OCI-M2 (cell line): ENCODE measurements at regions not wholly inside any gene's neighbourhood (a gene's known extent, or its start where the extent isn't known, plus 50 kb on each side); places are given as distances from the start of the nearest gene placed in this dataset.

ENCODE experiments used
- DNase-seq: peaks from one replicate; lab custom pipeline; 2025; ENCODE audit not compliant: unreplicated experiment; lab: John Stamatoyannopoulos, UW

GRCh38 chr3:76403556-76403955, 618.2 kb upstream of the ZNF717 start:
- no peak for DNase-seq

DNA sequence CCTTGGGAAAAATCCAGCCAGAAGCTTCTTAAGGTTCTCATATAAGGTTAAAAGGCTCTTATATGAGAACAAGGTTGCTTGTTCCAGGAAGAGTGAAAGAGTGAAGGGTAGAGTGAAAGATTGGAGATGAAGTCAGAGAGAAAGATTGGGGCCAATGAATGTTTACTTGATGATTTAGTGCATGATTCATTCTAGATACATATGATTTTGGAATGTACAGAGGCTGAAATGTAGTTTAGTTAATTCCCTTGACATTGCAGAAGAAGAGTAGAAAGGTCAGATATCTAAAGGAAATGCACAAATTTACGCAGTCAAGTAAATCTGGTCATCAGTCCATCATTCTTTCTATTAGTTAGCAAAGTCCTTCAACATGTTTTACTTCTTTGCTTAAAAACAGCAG, 619.8 kb upstream of the ZNF717 start:
- no peak for DNase-seq

- no peak for DNase-seq
Observed at GRCh38 chr3:76410762-76411281, 625.5 kb upstream of the ZNF717 start.

GRCh38 chr3:76415384-76415783, 624.5 kb upstream of the ROBO2 start:
- no peak for DNase-seq

DNA sequence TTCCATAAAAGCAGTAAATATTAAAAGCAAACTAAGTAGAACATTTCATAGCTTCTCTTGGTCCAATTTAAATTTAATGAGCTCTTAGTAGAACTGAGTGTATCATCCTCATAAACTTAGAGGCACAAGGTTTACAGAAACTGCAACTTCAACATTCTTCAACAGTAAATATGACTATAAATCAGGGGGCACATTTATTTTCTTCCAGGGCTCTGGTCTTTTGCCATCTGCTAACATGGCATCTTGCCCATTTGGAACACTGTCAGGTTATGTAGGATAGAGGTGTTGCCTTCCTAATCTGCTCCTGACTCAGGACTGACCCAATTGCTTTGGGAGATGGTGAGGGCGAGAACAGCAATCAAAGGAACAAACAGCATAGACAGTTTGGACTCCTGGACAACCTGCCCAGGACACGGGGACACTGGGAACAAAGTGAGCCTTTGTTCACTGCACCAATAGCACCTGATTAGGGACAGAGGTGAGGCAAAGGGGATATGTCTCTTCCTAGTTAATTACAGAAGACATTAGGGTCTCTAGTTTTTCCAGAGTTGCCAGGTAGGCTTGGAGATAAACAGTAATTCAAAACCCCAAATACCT, 610.2 kb upstream of the ROBO2 start:
- no peak for DNase-seq

DNA sequence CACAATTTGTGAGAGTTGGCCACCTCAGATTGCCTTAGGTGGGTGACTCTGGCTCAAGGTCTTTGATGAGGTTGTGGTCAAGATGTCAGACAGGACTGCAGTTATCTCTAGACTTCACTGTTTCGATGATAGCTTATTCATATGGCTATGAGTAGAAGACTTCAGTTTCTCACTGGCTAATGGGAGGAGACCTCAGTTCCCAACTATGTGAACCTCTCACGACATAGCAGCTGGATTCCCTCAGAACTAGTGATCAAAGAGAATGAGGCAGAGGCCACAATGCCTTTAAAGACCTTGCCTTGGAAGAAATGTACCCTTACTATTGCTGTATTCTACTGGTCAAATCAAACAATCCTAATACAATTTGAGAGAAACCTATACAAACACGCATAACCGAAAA, 607.5 kb upstream of the ROBO2 start:
- DNase-seq: no peak

- no peak for DNase-seq
Observed at GRCh38 chr3:76436894-76437293, 603.0 kb upstream of the ROBO2 start.

- DNase-seq: no peak
Observed at GRCh38 chr3:76438971-76439370, 600.9 kb upstream of the ROBO2 start.

DNA sequence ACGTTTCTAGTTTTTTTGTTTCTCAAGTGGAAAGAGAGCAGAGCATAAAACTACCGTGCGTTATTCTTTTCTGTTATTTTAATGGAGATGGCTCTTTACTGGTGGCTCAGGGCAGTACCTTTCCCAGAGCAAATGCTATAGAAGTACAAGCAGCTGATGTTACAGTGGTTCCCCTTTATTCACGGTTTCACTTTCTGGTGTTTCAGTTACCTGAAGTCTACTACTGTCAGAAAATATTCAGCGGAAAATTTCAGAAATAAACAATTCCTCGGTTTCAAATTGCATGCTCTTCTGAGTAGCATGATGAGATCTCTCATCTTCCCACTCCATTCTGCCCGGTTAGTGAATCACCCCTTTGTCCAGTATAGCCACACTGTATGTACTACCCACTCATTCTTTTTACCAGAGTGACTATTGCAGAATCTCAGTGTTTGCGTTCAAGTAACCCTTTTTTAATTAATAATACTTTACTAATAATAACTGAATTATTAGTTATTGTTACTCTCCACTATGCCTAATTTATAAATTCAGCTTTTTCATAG, 597.5 kb upstream of the ROBO2 start:
- no peak for DNase-seq

GRCh38 chr3:76456322-76456721, 583.6 kb upstream of the ROBO2 start:
- no peak for DNase-seq

GRCh38 chr3:76463501-76463900, 576.4 kb upstream of the ROBO2 start:
- no peak for DNase-seq

- no peak for DNase-seq
Observed at GRCh38 chr3:76470285-76470684, 569.6 kb upstream of the ROBO2 start.

- no peak for DNase-seq
Observed at GRCh38 chr3:76474632-76475031, 565.3 kb upstream of the ROBO2 start.

- DNase-seq: no peak
Observed at GRCh38 chr3:76479161-76479650, 560.7 kb upstream of the ROBO2 start.

GRCh38 chr3:76482510-76482909, 557.4 kb upstream of the ROBO2 start:
- no peak for DNase-seq

DNA sequence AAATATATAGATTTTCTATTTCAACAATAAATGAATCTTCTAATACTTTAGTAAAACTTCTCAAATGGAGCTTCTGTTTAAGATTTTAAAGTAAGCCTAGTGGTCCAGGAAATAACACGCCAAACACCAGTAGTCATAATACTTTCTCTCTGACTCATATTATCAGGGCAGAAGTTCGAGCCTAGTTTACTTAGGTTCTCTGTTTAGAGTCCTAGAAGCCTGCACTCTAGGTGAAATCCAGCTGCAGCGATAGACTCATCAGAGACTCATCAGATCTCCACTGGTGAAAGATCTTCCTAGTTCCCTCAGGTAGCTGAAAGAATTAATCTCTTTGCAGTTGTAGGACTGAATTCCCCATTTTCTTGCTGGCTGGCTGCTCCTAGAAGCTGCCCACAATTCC, 552.5 kb upstream of the ROBO2 start:
- no peak for DNase-seq

DNA sequence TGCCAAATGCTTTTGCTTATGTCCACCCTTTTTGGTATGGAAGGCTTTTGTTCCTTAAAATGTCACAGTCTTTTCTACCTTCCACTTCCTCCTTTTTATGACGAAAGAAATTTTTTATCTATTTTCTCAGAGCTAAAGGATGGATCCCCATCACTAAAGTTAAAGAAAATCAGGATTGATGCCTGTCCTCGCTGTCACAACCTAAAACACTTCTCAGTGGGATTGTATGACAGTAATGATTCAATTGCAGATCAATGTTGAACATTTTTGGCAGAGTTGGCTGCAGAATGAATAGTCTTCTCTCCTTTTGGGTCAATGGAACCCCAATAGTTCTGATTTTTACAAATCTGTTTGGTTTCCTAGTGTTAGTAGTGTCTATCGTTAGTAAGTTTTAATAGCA, 549.8 kb upstream of the ROBO2 start:
- DNase-seq: no peak

GRCh38 chr3:76495216-76495615, 544.7 kb upstream of the ROBO2 start:
- DNase-seq: no peak

- DNase-seq: no peak
Observed at GRCh38 chr3:76497636-76498035, 542.3 kb upstream of the ROBO2 start.

DNA sequence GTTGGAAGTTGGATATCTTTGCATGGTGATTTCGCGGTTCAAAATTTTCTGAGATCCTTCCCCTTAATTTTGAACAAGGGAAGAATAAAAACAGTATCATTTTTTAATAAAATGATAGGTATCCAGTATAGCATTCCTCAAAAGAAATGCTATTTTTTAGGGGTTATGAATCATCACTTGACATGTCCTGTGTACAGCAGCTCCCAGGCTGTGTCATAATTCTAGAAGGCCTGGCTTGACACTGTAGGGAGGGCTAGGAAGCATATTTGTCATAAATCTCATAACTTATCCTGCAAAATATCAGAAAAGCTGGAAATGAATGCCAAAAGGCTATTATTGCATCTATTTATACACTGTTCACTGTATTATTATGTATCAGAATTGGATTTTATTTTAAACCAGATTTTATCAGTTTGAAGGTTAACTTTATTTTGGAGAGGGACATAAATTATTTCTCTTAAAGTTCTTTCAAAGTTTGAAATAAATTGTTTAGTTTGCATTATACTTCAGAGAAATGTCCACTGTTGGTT, 539.1 kb upstream of the ROBO2 start:
- DNase-seq: no peak

- DNase-seq: no peak
Observed at GRCh38 chr3:76501315-76501714, 538.6 kb upstream of the ROBO2 start.

GRCh38 chr3:76502076-76502475, 537.8 kb upstream of the ROBO2 start:
- DNase-seq: no peak
